ACC112 (cell line): ENCODE measurements at regions not wholly inside any gene's neighbourhood (a gene's known extent, or its start where the extent isn't known, plus 50 kb on each side); places are given as distances from the start of the nearest gene placed in this dataset.
"Not testable (repeated sequence)": the region's sequence is repeated elsewhere in the genome, so short reads cannot be mapped to it uniquely, and the experiment has no call there.

ENCODE experiments used
- H2AFZ ChIP-seq: fragments of 200-600 bp; sonication (generic); one replicate; pipeline ENCODE4 v1.6.0; 2017; ENCODE audit warnings: antibody characterized with exemption, low read length; ENCODE audit not compliant: unreplicated experiment
- H3K27ac ChIP-seq: fragments of 200-600 bp; sonication (generic); 2 replicates; pipeline ENCODE4 v1.5.1; 2014; ENCODE audit warnings: low read depth, mild to moderate bottlenecking, antibody characterized with exemption, low read length, moderate library complexity
- H3K27me3 ChIP-seq: fragments of 200-600 bp; sonication (generic); 2 replicates; pipeline ENCODE4 v1.6.1; 2014; ENCODE audit warnings: mild to moderate bottlenecking, antibody characterized with exemption, low read length, moderate library complexity, mixed read lengths; ENCODE audit not compliant: insufficient read depth
- H3K36me3 ChIP-seq: fragments of 200-600 bp; sonication (generic); 2 replicates; pipeline ENCODE4 v1.6.1; 2016; ENCODE audit warnings: mild to moderate bottlenecking, antibody characterized with exemption, low read length, moderate library complexity, mixed read lengths; ENCODE audit not compliant: insufficient read depth
- H3K4me1 ChIP-seq: fragments of 200-600 bp; sonication (generic); one replicate; pipeline ENCODE4 v1.6.1; 2016; ENCODE audit warnings: low read length, mixed read lengths; ENCODE audit not compliant: insufficient read depth, unreplicated experiment, control insufficient read depth
- H3K4me3 ChIP-seq: fragments of 200-600 bp; sonication (generic); 2 replicates; pipeline ENCODE4 v1.5.1; 2014; ENCODE audit warnings: mild to moderate bottlenecking, low read depth, low read length
- H3K79me2 ChIP-seq: fragments of 200-600 bp; sonication (generic); one replicate; pipeline ENCODE4 v1.6.0; 2016; ENCODE audit warnings: low read length; ENCODE audit not compliant: control insufficient read depth, unreplicated experiment, insufficient read depth

- Histone ChIP-seq H3K4me1 (no peaks in the 10 kb centered on the region), H3K27ac (no peak overlapping the region), H3K79me2 (no peaks in the 10 kb centered on the region), H2AFZ (no peak overlapping the region), H3K4me3 (no peak overlapping the region), H3K27me3 (no peaks in the 10 kb centered on the region), H3K36me3 (no peaks in the 10 kb centered on the region)
Measured at GRCh38 chr12:74595696-74596095, 58.1 kb downstream of the ATXN7L3B start.

- no peaks in the 10 kb centered on the region for H3K27me3 ChIP-seq
- no peak overlapping the region for H3K4me3 ChIP-seq
- no peaks in the 10 kb centered on the region for H3K79me2 ChIP-seq
- H3K27ac ChIP-seq = no peak overlapping the region
- no peak overlapping the region for H2AFZ ChIP-seq
- H3K4me1 ChIP-seq = no peaks in the 10 kb centered on the region
- H3K36me3 ChIP-seq = no peaks in the 10 kb centered on the region
Measured at GRCh38 chr12:74598819-74599218, 61.2 kb downstream of the ATXN7L3B start.

- H3K79me2 ChIP-seq = no peaks in the 10 kb centered on the region
- no peak overlapping the region for H3K27ac ChIP-seq
- no peaks in the 10 kb centered on the region for H3K27me3 ChIP-seq
- no peak overlapping the region for H3K4me3 ChIP-seq
- H3K4me1 ChIP-seq = no peaks in the 10 kb centered on the region
- H2AFZ ChIP-seq = no peak overlapping the region
- H3K36me3 ChIP-seq = no peaks in the 10 kb centered on the region
Measured at GRCh38 chr12:74599932-74600331, 62.3 kb downstream of the ATXN7L3B start.

- not testable (repeated sequence) for H3K4me1 ChIP-seq, H3K36me3 ChIP-seq, H2AFZ ChIP-seq, H3K27ac ChIP-seq, H3K79me2 ChIP-seq, H3K27me3 ChIP-seq, H3K4me3 ChIP-seq
Measured at GRCh38 chr12:74600817-74601216, 63.2 kb downstream of the ATXN7L3B start.

GRCh38 chr12:74602881-74603672, 65.4 kb downstream of the ATXN7L3B start:
- Histone ChIP-seq H3K27ac (no peak overlapping the region), H3K27me3 (no peaks in the 10 kb centered on the region), H2AFZ (no peak overlapping the region), H3K36me3 (no peaks in the 10 kb centered on the region), H3K79me2 (no peaks in the 10 kb centered on the region), H3K4me1 (no peaks in the 10 kb centered on the region), H3K4me3 (no peak overlapping the region)

- H3K27ac ChIP-seq = no peak overlapping the region
- no peaks in the 10 kb centered on the region; the same call in 1 of the 2 replicates for H3K27me3 ChIP-seq
- H3K36me3 ChIP-seq = no peaks in the 10 kb centered on the region
- H3K4me1 ChIP-seq = no peaks in the 10 kb centered on the region
- no peaks in the 10 kb centered on the region for H3K79me2 ChIP-seq
- H3K4me3 ChIP-seq = no peak overlapping the region
- no peak overlapping the region for H2AFZ ChIP-seq
Measured at GRCh38 chr12:74608231-74608775, 70.7 kb downstream of the ATXN7L3B start.

GRCh38 chr12:74610711-74611110, 73.1 kb downstream of the ATXN7L3B start:
- Histone ChIP-seq H3K27ac (no peak overlapping the region), H3K4me1 (no peaks in the 10 kb centered on the region), H2AFZ (no peak overlapping the region), H3K27me3 (no peaks in the 10 kb centered on the region; the same call in 1 of the 2 replicates), H3K36me3 (no peaks in the 10 kb centered on the region), H3K4me3 (no peak overlapping the region), H3K79me2 (no peaks in the 10 kb centered on the region)

GRCh38 chr12:74614426-74614825, 76.8 kb downstream of the ATXN7L3B start:
- Histone ChIP-seq H3K4me1 (no peaks in the 10 kb centered on the region), H3K4me3 (no peak overlapping the region), H3K27ac (no peak overlapping the region), H2AFZ (no peak overlapping the region), H3K79me2 (no peaks in the 10 kb centered on the region), H3K27me3 (no peaks in the 10 kb centered on the region; the same call in 1 of the 2 replicates), H3K36me3 (no peaks in the 10 kb centered on the region)

- Histone ChIP-seq H2AFZ (no peak overlapping the region), H3K36me3 (no peaks in the 10 kb centered on the region), H3K79me2 (no peaks in the 10 kb centered on the region), H3K27ac (no peak overlapping the region), H3K27me3 (peaks cover 2% of the 10 kb centered on the region; the same call in 1 of the 2 replicates), H3K4me3 (no peak overlapping the region), H3K4me1 (no peaks in the 10 kb centered on the region)
Measured at GRCh38 chr12:74619084-74619483, 81.4 kb downstream of the ATXN7L3B start.

GRCh38 chr12:74619884-74620283, 82.2 kb downstream of the ATXN7L3B start:
- Histone ChIP-seq H2AFZ (no peak overlapping the region), H3K27me3 (peaks cover 5% of the 10 kb centered on the region; the same call in 1 of the 2 replicates)

GRCh38 chr12:74620921-74621320, 83.3 kb downstream of the ATXN7L3B start:
- no peaks in the 10 kb centered on the region for H3K4me1 ChIP-seq
- no peak overlapping the region for H3K27ac ChIP-seq
- H3K36me3 ChIP-seq = no peaks in the 10 kb centered on the region
- H3K4me3 ChIP-seq = no peak overlapping the region
- H3K79me2 ChIP-seq = no peaks in the 10 kb centered on the region
- H3K27me3 ChIP-seq = peaks cover 5% of the 10 kb centered on the region; the same call in 1 of the 2 replicates
- no peak overlapping the region for H2AFZ ChIP-seq

More at GRCh38 chr12:74619884-74620283, 82.2 kb downstream of the ATXN7L3B start:
- Histone ChIP-seq H3K4me1 (no peaks in the 10 kb centered on the region), H3K4me3 (no peak overlapping the region), H3K79me2 (no peaks in the 10 kb centered on the region), H3K36me3 (no peaks in the 10 kb centered on the region), H3K27ac (no peak overlapping the region)
